ENCODE measurements at regions not wholly inside any gene's neighbourhood (a gene's known extent, or its start where the extent isn't known, plus 50 kb on each side); places are given as distances from the start of the nearest gene placed in this dataset.

DNA sequence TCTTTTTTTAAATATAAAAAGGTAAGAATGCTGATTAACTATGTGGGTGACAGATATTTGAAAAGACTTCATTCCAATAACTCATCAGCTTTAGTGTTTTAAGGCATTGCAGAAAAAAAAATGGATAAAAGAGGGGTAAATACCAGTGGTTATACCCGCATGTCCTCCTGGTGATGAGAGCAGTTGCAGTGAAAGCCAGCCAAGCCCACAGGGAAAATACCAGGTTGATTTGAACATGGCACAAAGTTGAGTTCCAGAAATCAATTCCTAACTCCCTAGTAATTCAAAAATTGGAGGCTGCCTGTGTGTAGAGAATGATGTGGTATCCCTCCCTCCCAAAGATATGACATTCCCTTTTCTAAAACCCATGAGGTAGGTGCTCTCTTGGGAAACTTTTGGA, 453.2 kb upstream of the SOX9 start:
- TF ChIP-seq, protein P1, sequence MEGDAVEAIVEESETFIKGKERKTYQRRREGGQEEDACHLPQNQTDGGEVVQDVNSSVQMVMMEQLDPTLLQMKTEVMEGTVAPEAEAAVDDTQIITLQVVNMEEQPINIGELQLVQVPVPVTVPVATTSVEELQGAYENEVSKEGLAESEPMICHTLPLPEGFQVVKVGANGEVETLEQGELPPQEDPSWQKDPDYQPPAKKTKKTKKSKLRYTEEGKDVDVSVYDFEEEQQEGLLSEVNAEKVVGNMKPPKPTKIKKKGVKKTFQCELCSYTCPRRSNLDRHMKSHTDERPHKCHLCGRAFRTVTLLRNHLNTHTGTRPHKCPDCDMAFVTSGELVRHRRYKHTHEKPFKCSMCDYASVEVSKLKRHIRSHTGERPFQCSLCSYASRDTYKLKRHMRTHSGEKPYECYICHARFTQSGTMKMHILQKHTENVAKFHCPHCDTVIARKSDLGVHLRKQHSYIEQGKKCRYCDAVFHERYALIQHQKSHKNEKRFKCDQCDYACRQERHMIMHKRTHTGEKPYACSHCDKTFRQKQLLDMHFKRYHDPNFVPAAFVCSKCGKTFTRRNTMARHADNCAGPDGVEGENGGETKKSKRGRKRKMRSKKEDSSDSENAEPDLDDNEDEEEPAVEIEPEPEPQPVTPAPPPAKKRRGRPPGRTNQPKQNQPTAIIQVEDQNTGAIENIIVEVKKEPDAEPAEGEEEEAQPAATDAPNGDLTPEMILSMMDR (IDR thresholded peaks at IDR 0.05): no peak
- TF ChIP-seq POLR2A (IDR thresholded peaks at IDR 0.05): no peak
